A549 (cell line): ENCODE measurements at regions not wholly inside any gene's neighbourhood (a gene's known extent, or its start where the extent isn't known, plus 50 kb on each side); places are given as distances from the start of the nearest gene placed in this dataset.

Source experiments
- ATAC-seq, 2 experiments: fragments of 200-7000 bp in 1 of 2; fragments of >200 bp in 1 of 2; cut with Nextera tagmentation in 1 of 2; cut with Tn5 transposase in 1 of 2; 3 replicates each; pipeline versions ENCODE4 v1.8.0 to v1.9.1; 2018 to 2020; ENCODE audit warnings: mild to moderate bottlenecking in 1 of 2, moderate library complexity in 1 of 2
- CTCF ChIA-PET: fragments of 300-600 bp; sonication (Branson Sonifier 250); formaldehyde crosslinking; extraction: SDS; loops from one replicate; lab custom pipeline; 2021; ENCODE audit warnings: antibody characterized with exemption, inconsistent platforms; lab: Yijun Ruan, JAX
- POLR2A ChIA-PET: fragments of 350-600 bp; formaldehyde crosslinking; extraction: SDS; loops from one replicate; lab custom pipeline; 2021; ENCODE audit warnings: antibody characterized with exemption, inconsistent platforms; lab: Yijun Ruan, JAX
- DNase-seq, 2 experiments: peaks; one replicate each; pipeline versions ENCODE4 v3.0.0 to v3.0.0-alpha.2; 2011 to 2016; ENCODE audit warnings: low read depth in 1 of 2, low spot score in 1 of 2
- FAIRE-seq: peaks from 2 replicates; lab custom pipeline; 2011; peaks lifted over from hg19 to GRCh38; lab: Jason Lieb, UNC
- H3K27ac ChIP-seq, 2 experiments: fragments of >200 bp; sonication (Bioruptor Twin); formaldehyde crosslinking; 3 replicates each; pipeline ENCODE4 v1.5.1; 2016 to 2017
- H3K4me1 ChIP-seq: fragments of >200 bp; sonication (Bioruptor Twin); formaldehyde crosslinking; 3 replicates; pipeline ENCODE4 v1.6.1; 2016
- H3K4me2 ChIP-seq: fragments of >200 bp; sonication (Bioruptor Twin); formaldehyde crosslinking; 3 replicates; pipeline ENCODE4 v1.6.1; 2016
- H3K4me3 ChIP-seq: fragments of >200 bp; sonication (Bioruptor Twin); formaldehyde crosslinking; 3 replicates; pipeline ENCODE4 v1.5.1; 2016
- H3K9me3 ChIP-seq: fragments of >200 bp; sonication (Bioruptor Twin); formaldehyde crosslinking; 3 replicates; pipeline ENCODE4 v1.6.1; 2016
- BHLHE40 ChIP-seq: IDR thresholded peaks from 2 replicates; pipeline ENCODE4 v1.6.1; 2012; ENCODE audit warnings: low read depth, low read length, inconsistent platforms
- CBX2 ChIP-seq: fragments of 200-600 bp; sonication (generic); IDR thresholded peaks from 2 replicates; pipeline ENCODE4 v1.6.1; 2016; ENCODE audit warnings: low read depth, mild to moderate bottlenecking, borderline replicate concordance
- CEBPB ChIP-seq, 2 experiments: fragments of >200 bp in 1 of 2; sonication (Bioruptor Twin) in 1 of 2; formaldehyde crosslinking in 1 of 2; IDR thresholded peaks; 2 replicates each; pipeline ENCODE4 v1.6.1; 2012 to 2016
- FOXS1 ChIP-seq: fragments of 250-450 bp; sonication (Bioruptor Pico); IDR thresholded peaks from 2 replicates; pipeline ENCODE4 v1.5.0; 2020; ENCODE audit warnings: mild to moderate bottlenecking, moderate library complexity
- GATA3 ChIP-seq: IDR thresholded peaks from 2 replicates; pipeline ENCODE4 v1.6.1; 2012; ENCODE audit warnings: borderline replicate concordance
- HOXA7 ChIP-seq: fragments of 250-450 bp; sonication (Bioruptor Pico); IDR thresholded peaks from 2 replicates; pipeline ENCODE4 v1.5.0; 2020; ENCODE audit warnings: mild to moderate bottlenecking, moderate library complexity
- JUN ChIP-seq, 2 experiments: fragments of >200 bp; sonication (Bioruptor Twin); formaldehyde crosslinking; IDR thresholded peaks; 2 replicates in 1 of 2; 3 replicates in 1 of 2; pipeline ENCODE4 v1.6.1; 2016 to 2017
- JUNB ChIP-seq: fragments of >200 bp; sonication (Bioruptor Twin); formaldehyde crosslinking; IDR thresholded peaks from 2 replicates; pipeline ENCODE4 v1.6.1; 2016
- MAFK ChIP-seq: fragments of 450-650 bp; IDR thresholded peaks from 2 replicates; pipeline ENCODE4 v1.6.1; 2014; ENCODE audit not compliant: partially characterized antibody
- MAX ChIP-seq: IDR thresholded peaks from 2 replicates; pipeline ENCODE4 v1.6.1; 2012
- MYC ChIP-seq: IDR thresholded peaks from 2 replicates; pipeline ENCODE4 v1.6.1; 2012; ENCODE audit warnings: mild to moderate bottlenecking, inconsistent platforms, low read length, improper control_type of control experiment, borderline replicate concordance
- PHF8 ChIP-seq: fragments of 200-600 bp; sonication (generic); IDR thresholded peaks from 2 replicates; pipeline ENCODE4 v1.6.1; 2016; ENCODE audit warnings: low read depth, mild to moderate bottlenecking, antibody characterized with exemption, moderate library complexity, borderline replicate concordance
- POLR2A ChIP-seq: IDR thresholded peaks from 2 replicates; pipeline ENCODE4 v1.6.1; 2012; ENCODE audit warnings: mild to moderate bottlenecking, low read length
- POLR2AphosphoS2 ChIP-seq: conservative IDR thresholded peaks from 2 replicates; pipeline ENCODE4 v1.6.1; 2012; ENCODE audit warnings: low read length, improper control_type of control experiment, inconsistent platforms
- RFX5 ChIP-seq: fragments of 450-650 bp; IDR thresholded peaks from 2 replicates; pipeline ENCODE4 v1.7.1; 2014; ENCODE audit warnings: antibody characterized with exemption, mild to moderate bottlenecking, moderate library complexity
- RNF2 ChIP-seq: fragments of 200-600 bp; sonication (generic); IDR thresholded peaks from 2 replicates; pipeline ENCODE4 v1.6.1; 2016; ENCODE audit warnings: low read depth, mild to moderate bottlenecking, antibody characterized with exemption, moderate library complexity, borderline replicate concordance
- SMC3 ChIP-seq: fragments of >200 bp; sonication (Bioruptor Twin); formaldehyde crosslinking; IDR thresholded peaks from 3 replicates; pipeline ENCODE4 v1.6.1; 2018; ENCODE audit warnings: inconsistent platforms
- TFCP2L1 ChIP-seq: fragments of 250-450 bp; sonication (Bioruptor Pico); IDR thresholded peaks from 2 replicates; pipeline ENCODE4 v1.5.0; 2021; ENCODE audit warnings: mild to moderate bottlenecking
- ZSCAN20 ChIP-seq: fragments of 250-450 bp; sonication (Bioruptor Pico); IDR thresholded peaks from 2 replicates; pipeline ENCODE4 v1.8.0; 2022; ENCODE audit warnings: mild to moderate bottlenecking, moderate library complexity
- WGBS: methylation state at CpG from one replicate; pipeline ENCODE4 v1.1.6; 2017; ENCODE audit errors: missing lambda C conversion rate; 5-methylcytosine and 5-hydroxymethylcytosine counted together
- TF ChIP-seq, protein P1 (sequence below): fragments of 150-350 bp; IDR thresholded peaks from 2 replicates; pipeline ENCODE4 v1.6.1; 2014; ENCODE audit warnings: low read depth, mild to moderate bottlenecking, low read length
- TF ChIP-seq, protein P2 (sequence below): fragments of >200 bp; sonication (Bioruptor Twin); formaldehyde crosslinking; IDR thresholded peaks from 3 replicates; pipeline ENCODE4 v1.5.1; 2016
- TF ChIP-seq, protein P3 (sequence below): fragments of >200 bp; sonication (Bioruptor Twin); formaldehyde crosslinking; IDR thresholded peaks from 3 replicates; pipeline ENCODE4 v1.6.1; 2016
- TF ChIP-seq, protein P4 (sequence below): IDR thresholded peaks from 2 replicates; pipeline ENCODE4 v1.6.1; 2012; ENCODE audit warnings: low read depth, borderline replicate concordance

DNA sequence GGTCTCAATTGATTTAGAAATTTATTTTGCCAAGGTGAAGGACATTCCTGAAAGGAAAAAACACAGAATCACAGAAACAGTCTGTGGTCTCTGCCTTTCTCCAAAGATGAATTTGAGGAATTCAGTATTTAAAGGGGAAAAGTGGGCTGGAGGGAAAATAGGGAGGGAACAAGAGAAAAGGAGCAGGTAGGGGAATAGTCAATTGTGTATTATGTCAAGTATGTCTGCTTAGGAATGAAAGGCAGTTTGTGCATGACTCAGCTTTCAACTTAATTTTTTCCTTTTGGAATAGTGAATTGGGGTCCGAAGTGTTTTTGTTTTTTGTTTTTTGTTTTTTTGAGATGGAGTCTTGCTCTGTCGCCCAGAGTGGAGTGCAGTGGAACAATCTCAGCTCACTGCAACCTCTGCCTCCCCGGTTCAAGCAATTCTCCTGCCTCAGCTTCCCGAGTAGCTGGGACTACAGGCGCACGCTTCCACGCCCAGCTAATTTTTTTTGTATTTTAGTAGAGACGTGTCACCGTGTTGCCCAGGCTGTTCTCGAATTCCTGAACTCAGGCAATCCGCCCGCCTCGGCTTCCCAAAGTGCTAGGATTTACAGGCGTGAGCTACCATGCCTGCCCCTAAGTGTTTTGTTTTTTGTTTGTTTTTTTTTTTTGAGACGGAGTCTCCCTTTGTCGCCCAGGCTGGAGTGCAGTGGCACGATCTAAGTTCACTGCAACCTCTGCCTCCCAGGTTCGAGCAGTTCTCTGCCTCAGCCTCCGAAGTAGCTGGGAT, 74.1 kb upstream of the MAP4 start:
- peaks cover 28% of the 10 kb centered on the region for H3K4me1 ChIP-seq
- TF ChIP-seq CBX2 (no peak), ZSCAN20 (CRISPR knock-in tag) (no peak), POLR2A (no peak), TFCP2L1 (CRISPR knock-in tag) (no peak), FOXS1 (CRISPR knock-in tag) (no peak), MAX (no peak), JUNB (no peak), SMC3 (no peak), GATA3 (no peak), POLR2AphosphoS2 (no peak), RNF2 (no peak), BHLHE40 (no peak)
- TF ChIP-seq, protein P1, sequence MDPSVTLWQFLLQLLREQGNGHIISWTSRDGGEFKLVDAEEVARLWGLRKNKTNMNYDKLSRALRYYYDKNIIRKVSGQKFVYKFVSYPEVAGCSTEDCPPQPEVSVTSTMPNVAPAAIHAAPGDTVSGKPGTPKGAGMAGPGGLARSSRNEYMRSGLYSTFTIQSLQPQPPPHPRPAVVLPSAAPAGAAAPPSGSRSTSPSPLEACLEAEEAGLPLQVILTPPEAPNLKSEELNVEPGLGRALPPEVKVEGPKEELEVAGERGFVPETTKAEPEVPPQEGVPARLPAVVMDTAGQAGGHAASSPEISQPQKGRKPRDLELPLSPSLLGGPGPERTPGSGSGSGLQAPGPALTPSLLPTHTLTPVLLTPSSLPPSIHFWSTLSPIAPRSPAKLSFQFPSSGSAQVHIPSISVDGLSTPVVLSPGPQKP: no peak
- TF ChIP-seq, protein P2, sequence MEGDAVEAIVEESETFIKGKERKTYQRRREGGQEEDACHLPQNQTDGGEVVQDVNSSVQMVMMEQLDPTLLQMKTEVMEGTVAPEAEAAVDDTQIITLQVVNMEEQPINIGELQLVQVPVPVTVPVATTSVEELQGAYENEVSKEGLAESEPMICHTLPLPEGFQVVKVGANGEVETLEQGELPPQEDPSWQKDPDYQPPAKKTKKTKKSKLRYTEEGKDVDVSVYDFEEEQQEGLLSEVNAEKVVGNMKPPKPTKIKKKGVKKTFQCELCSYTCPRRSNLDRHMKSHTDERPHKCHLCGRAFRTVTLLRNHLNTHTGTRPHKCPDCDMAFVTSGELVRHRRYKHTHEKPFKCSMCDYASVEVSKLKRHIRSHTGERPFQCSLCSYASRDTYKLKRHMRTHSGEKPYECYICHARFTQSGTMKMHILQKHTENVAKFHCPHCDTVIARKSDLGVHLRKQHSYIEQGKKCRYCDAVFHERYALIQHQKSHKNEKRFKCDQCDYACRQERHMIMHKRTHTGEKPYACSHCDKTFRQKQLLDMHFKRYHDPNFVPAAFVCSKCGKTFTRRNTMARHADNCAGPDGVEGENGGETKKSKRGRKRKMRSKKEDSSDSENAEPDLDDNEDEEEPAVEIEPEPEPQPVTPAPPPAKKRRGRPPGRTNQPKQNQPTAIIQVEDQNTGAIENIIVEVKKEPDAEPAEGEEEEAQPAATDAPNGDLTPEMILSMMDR: no peak
- TF ChIP-seq, all 56 proteins: peak for 0
- peak overlapping the region; percentile 99; the same call in 1 of the 3 replicates for H3K4me3 ChIP-seq
- WGBS: 90% methylated on average over 18 of the region's 19 CpGs
- POLR2A ChIA-PET: interaction anchor here (0.7 to 1.8 kb wide), 2 partner anchors 61 to 235 kb away, joined by 3 to 11 read pairs; no protein-coding TSS in a partner anchor
- no peaks in the 10 kb centered on the region for H3K9me3 ChIP-seq
- peak overlapping the region; percentile 92 for H3K4me2 ChIP-seq
- ATAC-seq (no peak), DNase-seq (no peak), FAIRE-seq (no peak)
- H3K27ac ChIP-seq: peak overlapping the region; percentile 98 to 100; a peak in 5 of 6 replicates
- CTCF ChIA-PET: interaction anchor here (0.7 to 2.3 kb wide), 2 partner anchors 61 to 62 kb away, joined by 3 to 13 read pairs; no protein-coding TSS in a partner anchor

DNA sequence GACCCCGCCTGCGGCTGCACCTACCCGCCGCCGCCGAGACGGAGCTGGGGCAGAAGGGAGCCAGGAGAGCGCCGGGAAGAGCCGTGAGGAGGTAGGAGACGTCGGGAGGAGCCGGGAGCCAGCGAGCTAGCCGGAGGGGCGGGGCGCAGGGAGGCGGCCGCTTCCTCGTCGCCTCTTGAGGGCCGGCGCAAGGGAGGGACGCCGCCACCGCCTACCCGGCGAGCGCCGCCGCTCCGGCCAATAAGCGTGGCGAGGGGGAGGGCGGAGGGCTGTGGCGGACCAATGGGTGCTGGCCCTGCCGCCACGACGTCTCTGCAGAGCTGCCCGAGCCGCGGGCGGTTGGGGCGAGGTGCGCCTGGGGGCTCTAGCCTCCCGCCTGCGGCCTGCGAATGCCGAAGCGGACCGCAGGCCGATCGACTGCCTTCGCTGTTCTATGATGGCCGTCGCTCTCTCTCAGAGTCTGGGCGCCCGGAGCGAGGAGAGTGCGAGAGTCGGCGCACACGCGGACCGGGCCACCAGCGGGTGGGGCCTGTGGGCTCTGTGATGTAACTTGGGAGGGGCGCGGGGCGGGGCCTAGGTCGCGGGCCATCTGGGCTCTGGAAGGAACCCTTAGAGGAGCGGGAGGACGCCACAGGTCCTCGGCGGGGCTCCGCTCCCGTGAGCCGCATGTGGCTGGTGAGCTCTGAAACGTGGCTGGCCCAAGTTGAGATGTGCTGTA, 72.7 kb upstream of the MAP4 start:
- Histone ChIP-seq H3K4me3 (peak overlapping the region; percentile 99), H3K4me2 (peak overlapping the region; percentile 100), H3K27ac (peak overlapping the region; percentile 98 to 100), H3K4me1 (peaks cover 39% of the 10 kb centered on the region), H3K9me3 (no peaks in the 10 kb centered on the region)
- FAIRE-seq (no peak), ATAC-seq (peak; percentile 89 to 95), DNase-seq (peak; percentile 73 to 96)
- TF ChIP-seq, protein P1: no peak
- no peak for TF ChIP-seq MAFK
- TF ChIP-seq CEBPB (IDR thresholded peaks at IDR 0.05): 0 out of 4 replicates have a peak, but pooled peaks of 1 of the 2 experiments have one; percentile 29
- peak; percentile 83; the same call in 1 of the 2 replicates for TF ChIP-seq MAX
- TF ChIP-seq HOXA7 (CRISPR knock-in tag): no peak
- TF ChIP-seq PHF8: peak; percentile 92; the same call in 1 of the 2 replicates
- 0 out of 2 replicates have a peak, but pooled peaks have one; percentile 50 for TF ChIP-seq RFX5
- peak; percentile 15 to 75; a peak in 2 of 5 replicates for TF ChIP-seq JUN (IDR thresholded peaks at IDR 0.05)
- TF ChIP-seq, protein P3, sequence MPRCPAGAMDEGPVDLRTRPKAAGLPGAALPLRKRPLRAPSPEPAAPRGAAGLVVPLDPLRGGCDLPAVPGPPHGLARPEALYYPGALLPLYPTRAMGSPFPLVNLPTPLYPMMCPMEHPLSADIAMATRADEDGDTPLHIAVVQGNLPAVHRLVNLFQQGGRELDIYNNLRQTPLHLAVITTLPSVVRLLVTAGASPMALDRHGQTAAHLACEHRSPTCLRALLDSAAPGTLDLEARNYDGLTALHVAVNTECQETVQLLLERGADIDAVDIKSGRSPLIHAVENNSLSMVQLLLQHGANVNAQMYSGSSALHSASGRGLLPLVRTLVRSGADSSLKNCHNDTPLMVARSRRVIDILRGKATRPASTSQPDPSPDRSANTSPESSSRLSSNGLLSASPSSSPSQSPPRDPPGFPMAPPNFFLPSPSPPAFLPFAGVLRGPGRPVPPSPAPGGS: 0 out of 3 replicates have a peak, but pooled peaks have one; percentile 44
- TF ChIP-seq, protein P4, sequence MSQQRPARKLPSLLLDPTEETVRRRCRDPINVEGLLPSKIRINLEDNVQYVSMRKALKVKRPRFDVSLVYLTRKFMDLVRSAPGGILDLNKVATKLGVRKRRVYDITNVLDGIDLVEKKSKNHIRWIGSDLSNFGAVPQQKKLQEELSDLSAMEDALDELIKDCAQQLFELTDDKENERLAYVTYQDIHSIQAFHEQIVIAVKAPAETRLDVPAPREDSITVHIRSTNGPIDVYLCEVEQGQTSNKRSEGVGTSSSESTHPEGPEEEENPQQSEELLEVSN: peak; percentile 85; the same call in 1 of the 2 replicates
- TF ChIP-seq MYC: peak; percentile 54; the same call in 1 of the 2 replicates
- TF ChIP-seq POLR2A: peak; percentile 90
- ChIA-PET CTCF (interaction anchor here (1.1 to 2.6 kb wide), 3 partner anchors 58 to 63 kb away, joined by 3 to 13 read pairs (median 13); no protein-coding TSS in a partner anchor), POLR2A (interaction anchor here (0.6 to 1.8 kb wide), 9 partner anchors 9 to 287 kb away, joined by 3 to 11 read pairs (median 3); partner anchors contain the start of gene DHX30)
- 2% methylated on average over 21 of the region's 79 CpGs for WGBS
